ENCODE measurements at regions not wholly inside any gene's neighbourhood (a gene's known extent, or its start where the extent isn't known, plus 50 kb on each side); places are given as distances from the start of the nearest gene placed in this dataset.
"Not testable (repeated sequence)": the region's sequence is repeated elsewhere in the genome, so short reads cannot be mapped to it uniquely, and the experiment has no call there.

GRCh38 chr10:53331460-53331859 is 558.9 kb upstream of the MBL2 start:
- TF ChIP-seq CTCF (IDR thresholded peaks at IDR 0.05; ENCODE audit: low read length) (no peak), EZH2 (IDR thresholded peaks at IDR 0.05; ENCODE audit: borderline replicate concordance, low read length) (no peak)
- no peak overlapping the region for H3K27ac ChIP-seq (ENCODE audit: low read depth, low read length, poor library complexity, severe bottlenecking)
- no peaks in the 10 kb centered on the region for H3K4me1 ChIP-seq (ENCODE audit: insufficient read depth, low read length, severe bottlenecking)
- no peak overlapping the region for H2AFZ ChIP-seq (ENCODE audit: low read length)
- no peak overlapping the region for H3K4me2 ChIP-seq (ENCODE audit: low read length)
- no peaks in the 10 kb centered on the region for H3K9me3 ChIP-seq (ENCODE audit: low read length)
- H3K36me3 ChIP-seq (ENCODE audit: insufficient read depth, low read length): no peaks in the 10 kb centered on the region
- H3F3A ChIP-seq (ENCODE audit: insufficient read depth, low read length): no peaks in the 10 kb centered on the region
- H3K9ac ChIP-seq (ENCODE audit: low read length): no peak overlapping the region
- H3K9me2 ChIP-seq (ENCODE audit: low read depth, low read length): no peaks in the 10 kb centered on the region
- H3K4me3 ChIP-seq (ENCODE audit: low read depth, low read length, poor library complexity, severe bottlenecking): no peak overlapping the region
- no peaks in the 10 kb centered on the region for H3K27me3 ChIP-seq (ENCODE audit: insufficient read depth, low read length)
- H3K79me2 ChIP-seq (ENCODE audit: insufficient read depth, low read length): no peaks in the 10 kb centered on the region
- no peaks in the 10 kb centered on the region for H4K20me1 ChIP-seq (ENCODE audit: insufficient read depth, low read length)

- not testable (repeated sequence) for H3K4me2 ChIP-seq (ENCODE audit: low read length); H3F3A ChIP-seq (ENCODE audit: insufficient read depth, low read length); H3K79me2 ChIP-seq (ENCODE audit: insufficient read depth, low read length); H3K4me3 ChIP-seq (ENCODE audit: low read depth, low read length, poor library complexity, severe bottlenecking); H3K4me1 ChIP-seq (ENCODE audit: insufficient read depth, low read length, severe bottlenecking); H3K27ac ChIP-seq (ENCODE audit: low read depth, low read length, poor library complexity, severe bottlenecking); H3K36me3 ChIP-seq (ENCODE audit: insufficient read depth, low read length); H4K20me1 ChIP-seq (ENCODE audit: insufficient read depth, low read length); H2AFZ ChIP-seq (ENCODE audit: low read length); H3K27me3 ChIP-seq (ENCODE audit: insufficient read depth, low read length); H3K9ac ChIP-seq (ENCODE audit: low read length); H3K9me2 ChIP-seq (ENCODE audit: low read depth, low read length); H3K9me3 ChIP-seq (ENCODE audit: low read length)
Observed at GRCh38 chr10:53326401-53327305, 554.1 kb upstream of the MBL2 start.

GRCh38 chr10:53325066-53325465 is 552.5 kb upstream of the MBL2 start:
- Histone ChIP-seq H3K36me3 (ENCODE audit: insufficient read depth, low read length) (no peaks in the 10 kb centered on the region), H3K27me3 (ENCODE audit: insufficient read depth, low read length) (no peaks in the 10 kb centered on the region), H4K20me1 (ENCODE audit: insufficient read depth, low read length) (no peaks in the 10 kb centered on the region), H3K4me2 (ENCODE audit: low read length) (no peak overlapping the region), H3K9me2 (ENCODE audit: low read depth, low read length) (no peaks in the 10 kb centered on the region), H3K4me3 (ENCODE audit: low read depth, low read length, poor library complexity, severe bottlenecking) (no peak overlapping the region), H3K79me2 (ENCODE audit: insufficient read depth, low read length) (no peaks in the 10 kb centered on the region), H2AFZ (ENCODE audit: low read length) (no peak overlapping the region), H3K9ac (ENCODE audit: low read length) (no peak overlapping the region), H3F3A (ENCODE audit: insufficient read depth, low read length) (no peaks in the 10 kb centered on the region), H3K9me3 (ENCODE audit: low read length) (no peaks in the 10 kb centered on the region), H3K4me1 (ENCODE audit: insufficient read depth, low read length, severe bottlenecking) (no peaks in the 10 kb centered on the region), H3K27ac (ENCODE audit: low read depth, low read length, poor library complexity, severe bottlenecking) (no peak overlapping the region)
- TF ChIP-seq EZH2 (IDR thresholded peaks at IDR 0.05; ENCODE audit: borderline replicate concordance, low read length) (no peak), CTCF (IDR thresholded peaks at IDR 0.05; ENCODE audit: low read length) (no peak)

DNA sequence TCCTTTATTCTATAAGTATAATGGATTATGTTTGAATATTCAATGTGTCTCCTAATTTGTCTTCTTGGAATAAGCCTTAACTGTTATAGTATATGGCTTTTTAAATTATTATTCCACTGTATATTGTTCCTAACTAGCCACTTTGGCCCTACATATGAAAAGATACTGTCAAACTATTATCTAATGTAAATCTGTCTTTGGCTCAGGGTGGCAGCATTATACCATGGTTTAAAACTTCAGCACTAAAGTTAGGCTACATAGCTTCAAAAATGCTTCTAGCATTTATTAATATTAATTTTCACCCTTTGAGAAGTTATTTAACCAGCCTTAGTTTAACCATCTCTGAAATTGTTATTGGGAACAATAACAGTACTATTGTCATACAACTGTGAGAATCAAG is 543.1 kb upstream of the MBL2 start:
- H3K4me1 ChIP-seq (ENCODE audit: insufficient read depth, low read length, severe bottlenecking): no peaks in the 10 kb centered on the region
- H3K4me2 ChIP-seq (ENCODE audit: low read length): no peak overlapping the region

More for the DNA sequence above, 543.1 kb upstream of the MBL2 start:
- no peaks in the 10 kb centered on the region for H3K9me2 ChIP-seq (ENCODE audit: low read depth, low read length)
- TF ChIP-seq EZH2 (IDR thresholded peaks at IDR 0.05; ENCODE audit: borderline replicate concordance, low read length): no peak
- TF ChIP-seq CTCF (IDR thresholded peaks at IDR 0.05; ENCODE audit: low read length): no peak
- H3K27ac ChIP-seq (ENCODE audit: low read depth, low read length, poor library complexity, severe bottlenecking): no peak overlapping the region
- H2AFZ ChIP-seq (ENCODE audit: low read length): no peak overlapping the region
- no peaks in the 10 kb centered on the region for H3F3A ChIP-seq (ENCODE audit: insufficient read depth, low read length)
- H3K36me3 ChIP-seq (ENCODE audit: insufficient read depth, low read length): no peaks in the 10 kb centered on the region
- H3K27me3 ChIP-seq (ENCODE audit: insufficient read depth, low read length): no peaks in the 10 kb centered on the region
- no peaks in the 10 kb centered on the region for H3K9me3 ChIP-seq (ENCODE audit: low read length)
- no peak overlapping the region for H3K4me3 ChIP-seq (ENCODE audit: low read depth, low read length, poor library complexity, severe bottlenecking)
- H3K9ac ChIP-seq (ENCODE audit: low read length): no peak overlapping the region
- no peaks in the 10 kb centered on the region for H3K79me2 ChIP-seq (ENCODE audit: insufficient read depth, low read length)
- H4K20me1 ChIP-seq (ENCODE audit: insufficient read depth, low read length): no peaks in the 10 kb centered on the region

All from OCI-LY1 (cell line).